Subcutaneous abdominal adipose tissue (tissue), 5 donors: ENCODE measurements at regions not wholly inside any gene's neighbourhood (a gene's known extent, or its start where the extent isn't known, plus 50 kb on each side); places are given as distances from the start of the nearest gene placed in this dataset.

ENCODE experiments used
- H3K27ac ChIP-seq: one replicate; pipeline ENCODE4 v1.7.0; 2013; ENCODE audit warnings: low read depth, mild to moderate bottlenecking, inconsistent platforms, low read length, moderate library complexity
- H3K27me3 ChIP-seq, 5 donors: one replicate each; pipeline ENCODE4 v1.7.0; 2013; ENCODE audit warnings: low read length in 5 of 5, inconsistent platforms in 1 of 5; ENCODE audit not compliant: control insufficient read depth in 5 of 5, insufficient read depth in 4 of 5
- H3K36me3 ChIP-seq, 5 donors: one replicate each; pipeline ENCODE4 v1.7.0; 2013; ENCODE audit warnings: low read length in 5 of 5; ENCODE audit not compliant: control insufficient read depth in 5 of 5, insufficient read depth in 5 of 5
- H3K4me1 ChIP-seq, 5 donors: one replicate each; pipeline ENCODE4 v1.7.0; 2013; ENCODE audit warnings: low read length in 5 of 5, mild to moderate bottlenecking in 3 of 5, moderate library complexity in 1 of 5; ENCODE audit not compliant: control insufficient read depth in 5 of 5, insufficient read depth in 5 of 5
- H3K4me3 ChIP-seq, 5 donors: one replicate each; pipeline ENCODE4 v1.7.0; 2013; ENCODE audit warnings: low read length in 5 of 5, low read depth in 1 of 5
- H3K9ac ChIP-seq, 5 donors: one replicate each; pipeline ENCODE4 v1.7.0; 2013; ENCODE audit warnings: low read length in 5 of 5, mild to moderate bottlenecking in 4 of 5, moderate library complexity in 3 of 5
- H3K9me3 ChIP-seq, 5 donors: one replicate each; pipeline ENCODE4 v1.7.0; 2013; ENCODE audit warnings: low read length in 5 of 5; ENCODE audit not compliant: control insufficient read depth in 5 of 5
- donor health status: healthy.
- donor health status: healthy.
- donor health status: healthy.
- donor health status: healthy.
- donor health status: healthy.

DNA sequence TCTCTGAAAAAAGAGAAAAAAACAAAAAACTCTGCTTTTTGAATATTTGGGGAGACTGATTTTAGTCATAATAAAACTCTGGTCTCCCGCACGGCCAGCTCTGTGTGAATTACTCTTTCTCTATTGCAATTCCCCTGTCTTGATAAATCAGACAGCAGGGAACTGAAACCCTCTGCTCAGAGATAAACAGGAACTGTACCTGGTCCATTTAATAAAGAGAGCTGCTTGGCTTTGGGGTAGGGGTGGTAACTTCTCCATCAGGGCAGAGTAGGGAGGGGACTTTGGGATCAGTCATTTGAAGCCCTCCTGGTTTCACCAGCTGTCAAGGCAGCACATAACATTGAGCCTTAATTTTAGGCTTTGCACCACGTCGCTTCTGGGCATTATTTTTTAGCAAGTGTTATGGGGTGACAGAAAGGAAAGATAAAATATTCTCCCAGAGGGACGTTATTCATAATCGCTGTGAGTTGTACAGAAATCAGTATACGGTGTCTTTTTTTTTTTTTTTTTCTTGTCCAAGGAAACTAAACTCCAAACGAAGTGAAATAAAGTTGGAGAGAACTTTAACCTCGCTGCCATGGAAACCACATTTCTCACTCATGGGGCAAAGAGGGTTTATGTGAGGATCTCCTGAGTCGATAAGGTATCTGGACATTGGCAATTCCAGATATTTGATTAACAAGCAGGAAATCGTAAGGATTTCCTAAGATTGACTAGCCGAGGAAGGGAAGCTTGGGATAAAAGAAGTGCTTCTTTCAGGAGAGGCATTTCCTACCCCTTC, 99.0 kb upstream of the MRI1 start:
- Histone ChIP-seq H3K36me3 (no peaks in the 10 kb centered on the region), H3K4me1 (no peaks in the 10 kb centered on the region), H3K4me3 (no peak overlapping the region), H3K9ac (no peak overlapping the region), H3K9me3 (no peaks in the 10 kb centered on the region), H3K27ac (no peak overlapping the region), H3K27me3 (no peaks in the 10 kb centered on the region)

DNA sequence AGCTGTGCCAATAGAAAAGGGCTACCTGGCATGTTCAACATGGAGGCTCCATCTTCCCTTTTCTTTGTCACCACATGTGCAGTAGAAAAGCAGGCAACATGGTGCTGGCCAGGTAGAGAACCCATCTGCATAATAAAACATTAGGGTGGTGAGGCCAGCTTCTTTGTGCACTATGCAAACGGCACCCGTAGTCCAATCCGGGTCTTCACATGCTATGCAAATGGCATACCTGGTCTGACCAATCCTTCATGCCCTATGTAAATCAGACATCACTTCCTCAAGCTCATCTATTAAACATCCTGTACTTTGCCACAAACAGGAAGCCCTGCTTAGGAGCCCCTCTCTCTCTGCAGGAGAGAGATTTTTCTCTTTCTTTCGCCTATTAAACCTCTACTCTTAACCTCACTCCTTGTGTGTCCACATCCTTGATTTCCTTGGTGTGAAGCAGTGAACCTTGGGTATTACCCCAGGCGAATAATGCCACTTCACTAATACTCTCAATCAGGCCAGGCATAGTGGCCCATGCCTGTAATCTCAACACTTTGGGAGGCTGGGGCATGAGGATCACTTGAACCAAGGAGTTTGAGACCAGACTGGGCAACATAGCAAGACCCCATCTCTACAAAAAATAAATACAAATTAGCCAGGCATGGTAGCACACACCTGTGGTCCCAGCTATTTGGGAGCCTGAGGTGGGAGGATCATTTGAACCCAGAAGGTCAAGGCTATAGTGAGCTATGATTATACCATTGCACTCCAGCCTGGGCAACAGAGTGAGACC, 111.3 kb upstream of the MRI1 start:
- H3K36me3 ChIP-seq: no peaks in the 10 kb centered on the region
- peaks cover 0 to 6% (median 0%) of the 10 kb centered on the region in 5 donors for H3K27me3 ChIP-seq
- H3K9ac ChIP-seq: no peak overlapping the region
- H3K9me3 ChIP-seq: peaks cover 0 to 6% (median 0%) of the 10 kb centered on the region in 5 donors
- no peaks in the 10 kb centered on the region for H3K4me1 ChIP-seq
- no peak overlapping the region for H3K27ac ChIP-seq
- H3K4me3 ChIP-seq: no peak overlapping the region

DNA sequence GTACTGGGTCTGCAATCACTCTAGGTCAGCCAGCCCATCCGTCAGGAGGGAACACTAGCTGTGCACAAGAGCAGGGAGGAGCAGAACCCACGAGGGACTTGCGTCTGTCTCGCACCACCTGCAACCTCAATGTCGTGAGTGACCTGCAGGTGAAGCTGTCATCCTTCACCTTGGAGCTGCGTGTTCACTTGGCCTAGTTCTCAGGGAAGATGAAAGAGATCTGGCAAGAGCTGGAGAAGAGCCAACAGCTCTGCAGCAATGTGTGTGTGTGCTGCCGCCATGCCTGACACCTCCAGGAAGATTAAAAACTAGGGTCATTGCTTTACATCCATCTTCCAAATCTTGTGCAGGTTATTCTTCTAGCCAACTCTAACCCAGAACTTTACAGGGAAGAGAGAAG, 117.6 kb upstream of the MRI1 start:
- Histone ChIP-seq H3K9me3 (peaks cover 0 to 3% (median 2%) of the 10 kb centered on the region in 5 donors), H3K9ac (no peak overlapping the region), H3K36me3 (no peaks in the 10 kb centered on the region), H3K27ac (no peak overlapping the region), H3K27me3 (peaks cover 0 to 7% (median 3%) of the 10 kb centered on the region in 5 donors), H3K4me1 (peaks cover 0 to 3% (median 0%) of the 10 kb centered on the region in 5 donors), H3K4me3 (no peak overlapping the region)

DNA sequence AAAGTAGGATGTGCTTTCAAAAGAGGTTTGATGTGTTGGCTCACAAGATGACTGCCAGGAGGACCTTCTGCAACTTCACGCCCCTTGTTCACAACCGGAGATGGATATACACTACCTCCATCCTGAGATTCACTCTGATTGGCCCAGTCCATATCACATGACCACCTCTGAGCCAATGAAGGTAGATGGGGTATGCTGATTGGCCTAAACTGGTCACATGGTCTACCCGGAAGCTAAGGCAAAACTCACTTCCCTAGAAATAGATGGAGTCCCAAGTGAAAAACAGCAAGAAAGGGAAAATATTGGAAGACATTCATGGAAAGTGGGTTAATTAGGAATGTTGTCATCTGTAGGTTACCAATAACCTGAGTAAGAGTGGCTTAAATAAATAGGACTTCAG, 119.7 kb upstream of the MRI1 start:
- Histone ChIP-seq H3K27ac (no peak overlapping the region), H3K4me1 (peaks cover 0 to 3% (median 0%) of the 10 kb centered on the region in 5 donors), H3K9ac (no peak overlapping the region), H3K9me3 (peaks cover 0 to 4% (median 3%) of the 10 kb centered on the region in 5 donors), H3K4me3 (no peak overlapping the region), H3K27me3 (peaks cover 0 to 5% (median 3%) of the 10 kb centered on the region in 5 donors), H3K36me3 (no peaks in the 10 kb centered on the region)

DNA sequence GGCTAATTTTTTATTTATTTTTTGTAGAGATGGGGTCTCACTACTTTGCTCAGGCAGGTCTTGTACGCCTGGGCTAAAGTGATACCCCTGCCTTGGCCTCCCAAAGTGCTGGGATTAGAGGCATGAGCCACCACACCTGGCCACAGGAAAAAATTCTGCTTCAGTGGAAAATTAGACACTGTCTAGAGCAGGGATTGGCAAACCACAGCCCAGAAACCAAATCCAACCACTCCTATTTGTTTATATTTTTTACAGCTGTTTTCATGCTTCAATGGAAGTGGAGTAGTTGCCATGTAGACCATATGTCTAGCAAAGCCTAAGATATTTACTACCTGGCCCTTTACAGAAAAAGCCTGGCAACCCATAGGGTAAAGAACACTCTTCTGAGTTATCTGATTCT, 123.7 kb upstream of the MRI1 start:
- Histone ChIP-seq H3K4me1 (no peaks in the 10 kb centered on the region), H3K9ac (no peak overlapping the region), H3K4me3 (no peak overlapping the region), H3K27ac (no peak overlapping the region), H3K27me3 (peaks cover 0 to 9% (median 3%) of the 10 kb centered on the region in 5 donors), H3K36me3 (no peaks in the 10 kb centered on the region), H3K9me3 (peaks cover 0 to 8% (median 7%) of the 10 kb centered on the region in 5 donors)

DNA sequence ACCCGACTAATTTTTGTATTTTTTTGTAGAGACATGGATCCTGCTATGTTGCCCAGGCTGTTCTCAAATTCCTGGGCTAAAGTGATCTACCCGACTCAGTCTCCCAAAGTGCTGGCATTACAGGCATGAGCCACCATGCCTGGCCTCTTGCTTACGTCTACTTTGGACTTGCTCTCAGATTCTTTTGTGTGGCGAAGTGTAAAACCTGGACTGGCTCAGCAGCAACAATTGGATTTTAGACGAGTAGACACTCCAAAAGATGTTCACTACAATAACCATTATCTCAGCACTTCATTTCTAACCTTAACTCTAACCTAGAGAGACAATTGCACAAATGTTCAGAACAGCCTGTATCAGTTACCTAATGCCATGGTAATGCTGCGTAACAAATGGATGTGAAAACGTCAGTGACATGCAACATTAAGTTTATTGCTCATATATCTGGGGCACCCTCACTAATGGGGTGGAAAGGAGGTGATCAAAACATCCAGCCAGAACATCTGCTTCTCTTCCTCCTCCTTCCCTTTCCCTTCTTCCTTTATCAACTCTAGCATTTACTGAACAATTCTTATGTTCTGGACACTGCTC, 124.9 kb upstream of the MRI1 start:
- Histone ChIP-seq H3K27ac (no peak overlapping the region), H3K4me3 (no peak overlapping the region), H3K9ac (no peak overlapping the region), H3K36me3 (no peaks in the 10 kb centered on the region), H3K9me3 (peaks cover 0 to 8% (median 5%) of the 10 kb centered on the region in 5 donors), H3K27me3 (peaks cover 0 to 9% (median 3%) of the 10 kb centered on the region in 5 donors), H3K4me1 (no peaks in the 10 kb centered on the region)

DNA sequence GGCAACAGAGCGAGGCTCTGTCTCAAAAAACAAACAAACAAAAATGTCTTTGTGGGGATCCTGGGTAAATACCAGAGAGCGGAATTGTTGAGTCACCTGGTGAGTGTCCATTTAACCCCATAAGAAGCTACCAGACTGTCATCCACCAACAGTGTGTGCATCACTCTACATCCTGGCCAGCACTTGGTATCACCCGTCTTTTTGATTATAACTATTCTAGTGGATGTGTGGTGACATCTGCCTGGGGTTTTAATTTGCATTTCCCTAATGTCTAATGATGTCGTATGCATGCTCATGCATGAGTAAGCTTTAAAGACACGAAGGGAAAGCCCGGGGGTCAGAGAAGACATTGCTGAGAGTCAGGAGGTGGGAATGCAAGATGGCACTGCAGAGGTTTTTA, 126.7 kb upstream of the MRI1 start:
- no peak overlapping the region for H3K9ac ChIP-seq
- peaks cover 0 to 9% (median 3%) of the 10 kb centered on the region in 5 donors for H3K27me3 ChIP-seq
- no peaks in the 10 kb centered on the region for H3K4me1 ChIP-seq
- H3K36me3 ChIP-seq: no peaks in the 10 kb centered on the region
- H3K4me3 ChIP-seq: no peak overlapping the region
- no peak overlapping the region for H3K27ac ChIP-seq
- H3K9me3 ChIP-seq: peaks cover 0 to 8% (median 6%) of the 10 kb centered on the region in 5 donors

DNA sequence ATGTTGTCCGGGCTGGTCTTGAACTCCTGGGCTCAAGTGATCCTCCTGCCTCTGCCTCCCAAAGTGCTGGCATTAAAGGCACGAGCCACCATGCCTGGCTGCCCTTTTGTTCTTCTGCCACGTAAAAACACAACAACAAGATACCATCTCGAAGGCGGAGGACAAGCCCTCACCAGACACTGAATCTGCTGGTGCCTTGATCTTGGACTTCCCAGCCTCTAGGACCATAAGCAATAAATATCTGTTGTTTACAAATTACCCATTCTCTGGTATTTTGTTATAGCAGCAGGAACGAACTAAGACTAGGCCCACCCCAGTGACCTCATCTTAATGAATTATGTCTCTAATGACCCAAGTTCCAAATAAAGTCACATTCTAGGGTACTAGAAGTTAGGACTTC, 128.4 kb upstream of the CACNA1A start:
- Histone ChIP-seq H3K27me3 (peaks cover 0 to 7% (median 2%) of the 10 kb centered on the region in 5 donors), H3K9me3 (peaks cover 0 to 8% (median 3%) of the 10 kb centered on the region in 5 donors), H3K9ac (no peak overlapping the region), H3K4me1 (no peaks in the 10 kb centered on the region), H3K4me3 (no peak overlapping the region), H3K36me3 (no peaks in the 10 kb centered on the region), H3K27ac (no peak overlapping the region)

DNA sequence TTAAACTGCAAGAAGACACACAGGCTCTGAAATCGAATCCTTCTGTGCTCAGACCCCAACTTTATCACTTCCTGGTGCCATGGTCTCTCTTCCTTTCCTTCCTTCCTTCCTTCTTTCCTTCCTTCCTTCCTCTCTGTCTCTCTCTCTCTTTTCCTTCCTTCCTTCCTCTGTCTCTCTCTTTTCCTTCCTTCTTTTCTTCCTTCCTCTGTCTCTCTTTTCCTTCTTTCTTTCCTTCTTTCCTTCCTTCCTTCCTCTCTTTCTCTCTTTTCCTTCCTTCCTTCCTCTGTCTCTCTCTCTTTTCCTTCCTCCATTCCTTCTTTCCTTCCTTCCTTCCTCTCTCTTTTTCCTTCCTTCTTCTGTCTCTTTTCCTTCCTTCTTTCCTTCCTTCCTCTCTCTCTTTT, 127.2 kb upstream of the CACNA1A start:
- H3K9ac ChIP-seq: no peak overlapping the region
- peaks cover 0 to 8% (median 2%) of the 10 kb centered on the region in 5 donors for H3K9me3 ChIP-seq
- peaks cover 0 to 10% (median 2%) of the 10 kb centered on the region in 5 donors for H3K27me3 ChIP-seq
- H3K4me1 ChIP-seq: no peaks in the 10 kb centered on the region
- no peak overlapping the region for H3K4me3 ChIP-seq
- H3K36me3 ChIP-seq: no peaks in the 10 kb centered on the region
- no peak overlapping the region for H3K27ac ChIP-seq

DNA sequence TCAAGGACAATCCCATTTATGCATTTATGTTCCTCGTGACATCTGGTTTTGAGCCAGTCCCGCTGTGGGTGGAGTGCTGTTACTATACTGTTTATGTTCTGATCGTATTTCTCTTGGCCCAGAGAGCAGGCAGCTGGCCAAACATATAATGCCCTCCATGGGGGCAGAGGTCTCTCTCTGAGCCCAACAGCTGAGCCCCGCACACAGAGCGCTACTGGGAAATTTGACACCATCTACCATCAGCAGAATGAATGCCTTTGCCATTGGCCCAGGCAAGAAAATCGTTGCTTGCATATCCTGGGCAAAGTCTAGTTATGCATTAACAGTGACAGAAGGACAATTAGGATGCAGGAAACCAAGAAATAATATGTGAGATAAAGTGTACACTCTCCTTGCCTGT, 126.8 kb upstream of the CACNA1A start:
- H3K4me3 ChIP-seq: no peak overlapping the region
- H3K9me3 ChIP-seq: peaks cover 0 to 8% (median 2%) of the 10 kb centered on the region in 5 donors
- no peaks in the 10 kb centered on the region for H3K36me3 ChIP-seq
- H3K27me3 ChIP-seq: peaks cover 0 to 10% (median 2%) of the 10 kb centered on the region in 5 donors
- H3K4me1 ChIP-seq: no peaks in the 10 kb centered on the region
- no peak overlapping the region for H3K27ac ChIP-seq
- H3K9ac ChIP-seq: no peak overlapping the region
